Esophagus squamous epithelium (tissue), 4 donors: ENCODE measurements at regions not wholly inside any gene's neighbourhood (a gene's known extent, or its start where the extent isn't known, plus 50 kb on each side); places are given as distances from the start of the nearest gene placed in this dataset.

ENCODE experiments used
- POLR2A ChIP-seq, 4 donors: fragments of 450-650 bp; IDR thresholded peaks; one replicate each; pipeline ENCODE4 v1.6.1; 2017; ENCODE audit warnings: antibody characterized with exemption in 4 of 4, mild to moderate bottlenecking in 4 of 4, moderate library complexity in 3 of 4
- TF ChIP-seq, protein P1 (sequence below), 6 experiments: fragments of 450-650 bp in 4 of 6; fragments of 200-600 bp in 2 of 6; sonication (generic) in 2 of 6; IDR thresholded peaks; one replicate each; pipeline ENCODE4 v1.5.1; 2016 to 2019; ENCODE audit warnings: antibody characterized with exemption in 6 of 6, mild to moderate bottlenecking in 4 of 6, moderate library complexity in 4 of 6

DNA sequence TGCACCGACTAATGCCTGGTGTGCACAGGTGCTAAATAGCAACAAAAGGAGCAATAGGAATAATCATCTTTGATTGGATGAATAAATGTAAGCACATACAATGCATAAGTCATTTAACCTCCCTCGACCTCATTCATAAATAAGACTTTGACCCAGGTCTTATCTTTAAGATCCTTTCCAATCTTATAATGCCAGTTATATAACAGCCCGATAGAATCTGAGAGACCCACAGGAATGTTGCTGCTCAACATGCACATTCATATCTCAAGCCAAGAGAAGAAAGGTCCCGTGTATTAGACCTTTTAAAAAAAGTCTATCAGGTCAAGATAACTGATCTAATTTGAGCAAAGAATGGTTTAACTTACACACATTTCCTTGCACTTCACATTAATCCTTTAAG is 146.8 kb upstream of the SOX9 start:
- TF ChIP-seq, protein P1, sequence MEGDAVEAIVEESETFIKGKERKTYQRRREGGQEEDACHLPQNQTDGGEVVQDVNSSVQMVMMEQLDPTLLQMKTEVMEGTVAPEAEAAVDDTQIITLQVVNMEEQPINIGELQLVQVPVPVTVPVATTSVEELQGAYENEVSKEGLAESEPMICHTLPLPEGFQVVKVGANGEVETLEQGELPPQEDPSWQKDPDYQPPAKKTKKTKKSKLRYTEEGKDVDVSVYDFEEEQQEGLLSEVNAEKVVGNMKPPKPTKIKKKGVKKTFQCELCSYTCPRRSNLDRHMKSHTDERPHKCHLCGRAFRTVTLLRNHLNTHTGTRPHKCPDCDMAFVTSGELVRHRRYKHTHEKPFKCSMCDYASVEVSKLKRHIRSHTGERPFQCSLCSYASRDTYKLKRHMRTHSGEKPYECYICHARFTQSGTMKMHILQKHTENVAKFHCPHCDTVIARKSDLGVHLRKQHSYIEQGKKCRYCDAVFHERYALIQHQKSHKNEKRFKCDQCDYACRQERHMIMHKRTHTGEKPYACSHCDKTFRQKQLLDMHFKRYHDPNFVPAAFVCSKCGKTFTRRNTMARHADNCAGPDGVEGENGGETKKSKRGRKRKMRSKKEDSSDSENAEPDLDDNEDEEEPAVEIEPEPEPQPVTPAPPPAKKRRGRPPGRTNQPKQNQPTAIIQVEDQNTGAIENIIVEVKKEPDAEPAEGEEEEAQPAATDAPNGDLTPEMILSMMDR (IDR thresholded peaks at IDR 0.05): no peak
- no peak for TF ChIP-seq POLR2A (IDR thresholded peaks at IDR 0.05)
